GM23338 (cell line): ENCODE measurements at regions not wholly inside any gene's neighbourhood (a gene's known extent, or its start where the extent isn't known, plus 50 kb on each side); places are given as distances from the start of the nearest gene placed in this dataset.

Experiments
- ATAC-seq: fragments of 200-7000 bp; cut with Tn5 transposase; 3 replicates; pipeline ENCODE4 v1.9.1; 2020
- DNase-seq: peaks from one replicate; pipeline ENCODE4 v3.0.0-alpha.2; 2015; ENCODE audit warnings: low spot score
- H2AFZ ChIP-seq: fragments of 200-600 bp; sonication (generic); 2 replicates; pipeline ENCODE4 v1.8.0; 2016; ENCODE audit warnings: antibody characterized with exemption, mild to moderate bottlenecking, moderate library complexity
- H3F3A ChIP-seq: fragments of 200-600 bp; sonication (generic); replicated peaks from 2 replicates; pipeline ENCODE4 v1.8.0; 2017; ENCODE audit warnings: antibody characterized with exemption, mixed run types, low read depth
- H3K27ac ChIP-seq: fragments of 200-600 bp; sonication (generic); 2 replicates; pipeline ENCODE4 v1.6.1; 2016; ENCODE audit warnings: low read depth
- H3K27me3 ChIP-seq: fragments of 200-600 bp; sonication (generic); 2 replicates; pipeline ENCODE4 v1.8.0; 2016; ENCODE audit warnings: mild to moderate bottlenecking, mixed run types, moderate library complexity; ENCODE audit not compliant: insufficient read depth
- H3K36me3 ChIP-seq: fragments of 200-600 bp; sonication (generic); 2 replicates; pipeline ENCODE4 v1.8.0; 2016; ENCODE audit warnings: mild to moderate bottlenecking; ENCODE audit not compliant: insufficient read depth
- H3K4me1 ChIP-seq: fragments of 200-600 bp; sonication (generic); 2 replicates; pipeline ENCODE4 v1.8.0; 2016; ENCODE audit warnings: mild to moderate bottlenecking, moderate library complexity; ENCODE audit not compliant: insufficient read depth
- H3K4me2 ChIP-seq: fragments of 200-600 bp; sonication (generic); 2 replicates; pipeline ENCODE4 v1.7.1; 2017; ENCODE audit warnings: mixed run types
- H3K4me3 ChIP-seq: fragments of 200-600 bp; sonication (generic); 2 replicates; pipeline ENCODE4 v1.6.1; 2016; ENCODE audit warnings: mixed run types
- H3K79me2 ChIP-seq: fragments of 200-600 bp; sonication (generic); replicated peaks from 2 replicates; pipeline ENCODE4 v1.8.0; 2017; ENCODE audit warnings: mild to moderate bottlenecking; ENCODE audit not compliant: insufficient read depth
- H3K9me2 ChIP-seq: fragments of 200-600 bp; sonication (generic); 2 replicates; pipeline ENCODE4 v1.8.0; 2017; ENCODE audit not compliant: insufficient read depth
- H4K20me1 ChIP-seq: fragments of 200-600 bp; sonication (generic); replicated peaks from 2 replicates; pipeline ENCODE4 v1.8.0; 2017; ENCODE audit warnings: mild to moderate bottlenecking; ENCODE audit not compliant: insufficient read depth
- H3K27ac Mint-ChIP-seq: 2 replicates; pipeline ENCODE4 v1.8.0; 2020; ENCODE audit warnings: inconsistent platforms, mild to moderate bottlenecking, moderate library complexity, mixed read lengths
- H3K27me3 Mint-ChIP-seq: 3 replicates; pipeline ENCODE4 v1.8.0; 2022; ENCODE audit warnings: low read depth, mild to moderate bottlenecking, moderate library complexity, mixed read lengths, inconsistent platforms; ENCODE audit not compliant: insufficient read depth, poor library complexity
- H3K36me3 Mint-ChIP-seq: 3 replicates; pipeline ENCODE4 v1.8.0; 2021; ENCODE audit warnings: low read depth, mild to moderate bottlenecking, inconsistent platforms, moderate library complexity, mixed read lengths
- H3K4me1 Mint-ChIP-seq: 3 replicates; pipeline ENCODE4 v1.8.0; 2020; ENCODE audit warnings: mild to moderate bottlenecking, inconsistent platforms, mixed read lengths
- H3K4me3 Mint-ChIP-seq: 3 replicates; pipeline ENCODE4 v1.8.0; 2021; ENCODE audit warnings: moderate library complexity, mild to moderate bottlenecking, inconsistent platforms, mixed read lengths
- H3K9me3 Mint-ChIP-seq: 3 replicates; pipeline ENCODE4 v1.8.0; 2020; ENCODE audit warnings: moderate library complexity, mild to moderate bottlenecking, inconsistent platforms, mixed read lengths
- CREB1 ChIP-seq: fragments of 250-450 bp; sonication (Bioruptor Pico); IDR thresholded peaks from 2 replicates; pipeline ENCODE4 v1.5.0; 2020; ENCODE audit warnings: low read depth, mild to moderate bottlenecking, moderate library complexity
- EZH2 ChIP-seq: fragments of 200-600 bp; sonication (generic); IDR thresholded peaks from one replicate; pipeline ENCODE4 v1.8.0; 2017; ENCODE audit warnings: antibody characterized with exemption, mild to moderate bottlenecking, low read depth; ENCODE audit not compliant: unreplicated experiment
- EZH2phosphoT487 ChIP-seq: fragments of 200-600 bp; sonication (generic); IDR thresholded peaks from one replicate; pipeline ENCODE4 v1.8.1; 2018; ENCODE audit warnings: antibody characterized with exemption; ENCODE audit not compliant: unreplicated experiment
- JUNB ChIP-seq: IDR thresholded peaks from one replicate; pipeline ENCODE4 v1.6.1; 2016; ENCODE audit warnings: antibody characterized with exemption; ENCODE audit not compliant: unreplicated experiment
- NANOG ChIP-seq: IDR thresholded peaks from 2 replicates; pipeline ENCODE4 v1.6.1; 2016; ENCODE audit warnings: antibody characterized with exemption, borderline replicate concordance
- POLR2AphosphoS5 ChIP-seq: IDR thresholded peaks from 2 replicates; pipeline ENCODE4 v1.6.1; 2016; ENCODE audit warnings: antibody characterized with exemption, low read depth
- STAT1 ChIP-seq: IDR thresholded peaks from one replicate; pipeline ENCODE4 v1.6.1; 2016; ENCODE audit warnings: antibody characterized with exemption; ENCODE audit not compliant: unreplicated experiment
- ZNF114 ChIP-seq: fragments of 250-450 bp; sonication (Bioruptor Pico); IDR thresholded peaks from 2 replicates; pipeline ENCODE4 v1.5.0; 2020; ENCODE audit warnings: mild to moderate bottlenecking, moderate library complexity
- ZNF331 ChIP-seq: fragments of 250-450 bp; sonication (Bioruptor Pico); IDR thresholded peaks from 2 replicates; pipeline ENCODE4 v1.5.0; 2020; ENCODE audit warnings: low read depth, mild to moderate bottlenecking, moderate library complexity
- TF ChIP-seq, protein P1 (sequence below): IDR thresholded peaks from one replicate; pipeline ENCODE4 v1.6.1; 2018; ENCODE audit warnings: antibody characterized with exemption; ENCODE audit not compliant: unreplicated experiment
- TF ChIP-seq, protein P2 (sequence below): fragments of 250-450 bp; sonication (Bioruptor Pico); IDR thresholded peaks from 2 replicates; pipeline ENCODE4 v1.5.0; 2020; ENCODE audit warnings: mild to moderate bottlenecking, moderate library complexity
- TF ChIP-seq, protein P3 (sequence below): IDR thresholded peaks from 2 replicates; pipeline ENCODE4 v1.6.1; 2016; ENCODE audit warnings: antibody characterized with exemption
- TF ChIP-seq, protein P4 (sequence below), 2 experiments: fragments of 200-600 bp in 1 of 2; sonication (generic) in 1 of 2; conservative IDR thresholded peaks; 2 replicates each; pipeline versions ENCODE4 v1.5.1 to v1.6.1; 2016 to 2017; ENCODE audit warnings: antibody characterized with exemption in 2 of 2, low read depth in 2 of 2, mild to moderate bottlenecking in 2 of 2, moderate library complexity in 1 of 2

DNA sequence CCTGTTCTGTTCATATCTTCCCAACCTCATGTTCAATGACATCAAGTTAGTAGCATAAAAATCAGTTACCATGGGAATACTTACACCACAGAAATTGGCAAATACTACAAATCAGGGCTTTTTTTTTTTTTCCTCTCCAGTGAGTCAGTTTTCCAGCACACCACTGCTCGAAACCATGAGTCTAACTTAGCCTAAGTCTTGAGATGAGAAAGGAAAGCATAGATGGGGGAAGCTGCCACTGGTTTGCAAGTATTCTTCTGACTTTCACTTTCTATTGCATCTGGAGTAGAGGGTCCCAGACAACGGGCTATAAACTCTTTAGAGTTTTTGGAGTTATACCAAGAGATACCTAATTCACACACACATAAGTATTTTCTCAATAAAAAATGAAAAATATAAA is 416.1 kb upstream of the LMCD1 start:
- DNase-seq (no peak), ATAC-seq (no peak)
- no peaks in the 10 kb centered on the region for H3K4me1 ChIP-seq
- TF ChIP-seq CREB1 (no peak), NANOG (no peak), JUNB (no peak), EZH2 (no peak), STAT1 (no peak), POLR2AphosphoS5 (no peak), ZNF114 (CRISPR knock-in tag) (no peak), ZNF331 (CRISPR knock-in tag) (no peak), EZH2phosphoT487 (no peak)
- TF ChIP-seq, protein P1, sequence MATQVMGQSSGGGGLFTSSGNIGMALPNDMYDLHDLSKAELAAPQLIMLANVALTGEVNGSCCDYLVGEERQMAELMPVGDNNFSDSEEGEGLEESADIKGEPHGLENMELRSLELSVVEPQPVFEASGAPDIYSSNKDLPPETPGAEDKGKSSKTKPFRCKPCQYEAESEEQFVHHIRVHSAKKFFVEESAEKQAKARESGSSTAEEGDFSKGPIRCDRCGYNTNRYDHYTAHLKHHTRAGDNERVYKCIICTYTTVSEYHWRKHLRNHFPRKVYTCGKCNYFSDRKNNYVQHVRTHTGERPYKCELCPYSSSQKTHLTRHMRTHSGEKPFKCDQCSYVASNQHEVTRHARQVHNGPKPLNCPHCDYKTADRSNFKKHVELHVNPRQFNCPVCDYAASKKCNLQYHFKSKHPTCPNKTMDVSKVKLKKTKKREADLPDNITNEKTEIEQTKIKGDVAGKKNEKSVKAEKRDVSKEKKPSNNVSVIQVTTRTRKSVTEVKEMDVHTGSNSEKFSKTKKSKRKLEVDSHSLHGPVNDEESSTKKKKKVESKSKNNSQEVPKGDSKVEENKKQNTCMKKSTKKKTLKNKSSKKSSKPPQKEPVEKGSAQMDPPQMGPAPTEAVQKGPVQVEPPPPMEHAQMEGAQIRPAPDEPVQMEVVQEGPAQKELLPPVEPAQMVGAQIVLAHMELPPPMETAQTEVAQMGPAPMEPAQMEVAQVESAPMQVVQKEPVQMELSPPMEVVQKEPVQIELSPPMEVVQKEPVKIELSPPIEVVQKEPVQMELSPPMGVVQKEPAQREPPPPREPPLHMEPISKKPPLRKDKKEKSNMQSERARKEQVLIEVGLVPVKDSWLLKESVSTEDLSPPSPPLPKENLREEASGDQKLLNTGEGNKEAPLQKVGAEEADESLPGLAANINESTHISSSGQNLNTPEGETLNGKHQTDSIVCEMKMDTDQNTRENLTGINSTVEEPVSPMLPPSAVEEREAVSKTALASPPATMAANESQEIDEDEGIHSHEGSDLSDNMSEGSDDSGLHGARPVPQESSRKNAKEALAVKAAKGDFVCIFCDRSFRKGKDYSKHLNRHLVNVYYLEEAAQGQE, result no peak
- TF ChIP-seq, protein P2, sequence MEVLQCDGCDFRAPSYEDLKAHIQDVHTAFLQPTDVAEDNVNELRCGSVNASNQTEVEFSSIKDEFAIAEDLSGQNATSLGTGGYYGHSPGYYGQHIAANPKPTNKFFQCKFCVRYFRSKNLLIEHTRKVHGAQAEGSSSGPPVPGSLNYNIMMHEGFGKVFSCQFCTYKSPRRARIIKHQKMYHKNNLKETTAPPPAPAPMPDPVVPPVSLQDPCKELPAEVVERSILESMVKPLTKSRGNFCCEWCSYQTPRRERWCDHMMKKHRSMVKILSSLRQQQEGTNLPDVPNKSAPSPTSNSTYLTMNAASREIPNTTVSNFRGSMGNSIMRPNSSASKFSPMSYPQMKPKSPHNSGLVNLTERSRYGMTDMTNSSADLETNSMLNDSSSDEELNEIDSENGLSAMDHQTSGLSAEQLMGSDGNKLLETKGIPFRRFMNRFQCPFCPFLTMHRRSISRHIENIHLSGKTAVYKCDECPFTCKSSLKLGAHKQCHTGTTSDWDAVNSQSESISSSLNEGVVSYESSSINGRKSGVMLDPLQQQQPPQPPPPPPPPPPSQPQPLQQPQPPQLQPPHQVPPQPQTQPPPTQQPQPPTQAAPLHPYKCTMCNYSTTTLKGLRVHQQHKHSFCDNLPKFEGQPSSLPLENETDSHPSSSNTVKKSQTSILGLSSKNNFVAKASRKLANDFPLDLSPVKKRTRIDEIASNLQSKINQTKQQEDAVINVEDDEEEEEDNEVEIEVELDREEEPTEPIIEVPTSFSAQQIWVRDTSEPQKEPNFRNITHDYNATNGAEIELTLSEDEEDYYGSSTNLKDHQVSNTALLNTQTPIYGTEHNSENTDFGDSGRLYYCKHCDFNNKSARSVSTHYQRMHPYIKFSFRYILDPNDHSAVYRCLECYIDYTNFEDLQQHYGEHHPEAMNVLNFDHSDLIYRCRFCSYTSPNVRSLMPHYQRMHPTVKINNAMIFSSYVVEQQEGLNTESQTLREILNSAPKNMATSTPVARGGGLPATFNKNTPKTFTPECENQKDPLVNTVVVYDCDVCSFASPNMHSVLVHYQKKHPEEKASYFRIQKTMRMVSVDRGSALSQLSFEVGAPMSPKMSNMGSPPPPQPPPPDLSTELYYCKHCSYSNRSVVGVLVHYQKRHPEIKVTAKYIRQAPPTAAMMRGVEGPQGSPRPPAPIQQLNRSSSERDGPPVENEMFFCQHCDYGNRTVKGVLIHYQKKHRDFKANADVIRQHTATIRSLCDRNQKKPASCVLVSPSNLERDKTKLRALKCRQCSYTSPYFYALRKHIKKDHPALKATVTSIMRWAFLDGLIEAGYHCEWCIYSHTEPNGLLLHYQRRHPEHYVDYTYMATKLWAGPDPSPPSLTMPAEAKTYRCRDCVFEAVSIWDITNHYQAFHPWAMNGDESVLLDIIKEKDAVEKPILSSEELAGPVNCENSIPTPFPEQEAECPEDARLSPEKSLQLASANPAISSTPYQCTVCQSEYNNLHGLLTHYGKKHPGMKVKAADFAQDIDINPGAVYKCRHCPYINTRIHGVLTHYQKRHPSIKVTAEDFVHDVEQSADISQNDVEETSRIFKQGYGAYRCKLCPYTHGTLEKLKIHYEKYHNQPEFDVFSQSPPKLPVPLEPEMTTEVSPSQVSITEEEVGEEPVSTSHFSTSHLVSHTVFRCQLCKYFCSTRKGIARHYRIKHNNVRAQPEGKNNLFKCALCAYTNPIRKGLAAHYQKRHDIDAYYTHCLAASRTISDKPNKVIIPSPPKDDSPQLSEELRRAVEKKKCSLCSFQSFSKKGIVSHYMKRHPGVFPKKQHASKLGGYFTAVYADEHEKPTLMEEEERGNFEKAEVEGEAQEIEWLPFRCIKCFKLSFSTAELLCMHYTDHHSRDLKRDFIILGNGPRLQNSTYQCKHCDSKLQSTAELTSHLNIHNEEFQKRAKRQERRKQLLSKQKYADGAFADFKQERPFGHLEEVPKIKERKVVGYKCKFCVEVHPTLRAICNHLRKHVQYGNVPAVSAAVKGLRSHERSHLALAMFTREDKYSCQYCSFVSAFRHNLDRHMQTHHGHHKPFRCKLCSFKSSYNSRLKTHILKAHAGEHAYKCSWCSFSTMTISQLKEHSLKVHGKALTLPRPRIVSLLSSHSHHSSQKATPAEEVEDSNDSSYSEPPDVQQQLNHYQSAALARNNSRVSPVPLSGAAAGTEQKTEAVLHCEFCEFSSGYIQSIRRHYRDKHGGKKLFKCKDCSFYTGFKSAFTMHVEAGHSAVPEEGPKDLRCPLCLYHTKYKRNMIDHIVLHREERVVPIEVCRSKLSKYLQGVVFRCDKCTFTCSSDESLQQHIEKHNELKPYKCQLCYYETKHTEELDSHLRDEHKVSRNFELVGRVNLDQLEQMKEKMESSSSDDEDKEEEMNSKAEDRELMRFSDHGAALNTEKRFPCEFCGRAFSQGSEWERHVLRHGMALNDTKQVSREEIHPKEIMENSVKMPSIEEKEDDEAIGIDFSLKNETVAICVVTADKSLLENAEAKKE, result no peak
- TF ChIP-seq, protein P3, sequence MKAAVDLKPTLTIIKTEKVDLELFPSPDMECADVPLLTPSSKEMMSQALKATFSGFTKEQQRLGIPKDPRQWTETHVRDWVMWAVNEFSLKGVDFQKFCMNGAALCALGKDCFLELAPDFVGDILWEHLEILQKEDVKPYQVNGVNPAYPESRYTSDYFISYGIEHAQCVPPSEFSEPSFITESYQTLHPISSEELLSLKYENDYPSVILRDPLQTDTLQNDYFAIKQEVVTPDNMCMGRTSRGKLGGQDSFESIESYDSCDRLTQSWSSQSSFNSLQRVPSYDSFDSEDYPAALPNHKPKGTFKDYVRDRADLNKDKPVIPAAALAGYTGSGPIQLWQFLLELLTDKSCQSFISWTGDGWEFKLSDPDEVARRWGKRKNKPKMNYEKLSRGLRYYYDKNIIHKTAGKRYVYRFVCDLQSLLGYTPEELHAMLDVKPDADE, result no peak
- TF ChIP-seq, protein P4, sequence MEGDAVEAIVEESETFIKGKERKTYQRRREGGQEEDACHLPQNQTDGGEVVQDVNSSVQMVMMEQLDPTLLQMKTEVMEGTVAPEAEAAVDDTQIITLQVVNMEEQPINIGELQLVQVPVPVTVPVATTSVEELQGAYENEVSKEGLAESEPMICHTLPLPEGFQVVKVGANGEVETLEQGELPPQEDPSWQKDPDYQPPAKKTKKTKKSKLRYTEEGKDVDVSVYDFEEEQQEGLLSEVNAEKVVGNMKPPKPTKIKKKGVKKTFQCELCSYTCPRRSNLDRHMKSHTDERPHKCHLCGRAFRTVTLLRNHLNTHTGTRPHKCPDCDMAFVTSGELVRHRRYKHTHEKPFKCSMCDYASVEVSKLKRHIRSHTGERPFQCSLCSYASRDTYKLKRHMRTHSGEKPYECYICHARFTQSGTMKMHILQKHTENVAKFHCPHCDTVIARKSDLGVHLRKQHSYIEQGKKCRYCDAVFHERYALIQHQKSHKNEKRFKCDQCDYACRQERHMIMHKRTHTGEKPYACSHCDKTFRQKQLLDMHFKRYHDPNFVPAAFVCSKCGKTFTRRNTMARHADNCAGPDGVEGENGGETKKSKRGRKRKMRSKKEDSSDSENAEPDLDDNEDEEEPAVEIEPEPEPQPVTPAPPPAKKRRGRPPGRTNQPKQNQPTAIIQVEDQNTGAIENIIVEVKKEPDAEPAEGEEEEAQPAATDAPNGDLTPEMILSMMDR (conservative IDR thresholded peaks at IDR 0.05; ENCODE audit: low read depth in 2 of 2), result no peak
- Mint-ChIP-seq H3K4me3 (no peak overlapping the region), H3K27me3 (no peaks in the 10 kb centered on the region), H3K4me1 (0 out of 3 replicates have a peak, but pooled peaks cover 2% of the 10 kb centered on the region), H3K36me3 (no peaks in the 10 kb centered on the region), H3K9me3 (no peaks in the 10 kb centered on the region; the same call in 2 of the 3 replicates), H3K27ac (no peak overlapping the region)
- no peaks in the 10 kb centered on the region for H3K79me2 ChIP-seq
- no peak overlapping the region for H2AFZ ChIP-seq
- H4K20me1 ChIP-seq, result no peaks in the 10 kb centered on the region
- no peaks in the 10 kb centered on the region for H3K9me2 ChIP-seq
- no peaks in the 10 kb centered on the region for H3K27me3 ChIP-seq
- no peak overlapping the region for H3K4me3 ChIP-seq
- H3K36me3 ChIP-seq, result no peaks in the 10 kb centered on the region
- no peak overlapping the region for H3K27ac ChIP-seq
- H3K4me2 ChIP-seq, result no peak overlapping the region
- H3F3A ChIP-seq, result no peaks in the 10 kb centered on the region
